KMS-11 (cell line): ENCODE measurements at regions not wholly inside any gene's neighbourhood (a gene's known extent, or its start where the extent isn't known, plus 50 kb on each side); places are given as distances from the start of the nearest gene placed in this dataset.

ENCODE experiments used
- H2AFZ ChIP-seq: fragments of 200-600 bp; sonication (generic); 2 replicates; pipeline ENCODE4 v1.6.1; 2016; ENCODE audit warnings: antibody characterized with exemption, mixed run types, low read depth
- H3K27ac ChIP-seq: fragments of 200-600 bp; sonication (generic); 2 replicates; pipeline ENCODE4 v1.6.1; 2016; ENCODE audit warnings: mild to moderate bottlenecking, mixed run types
- H3K27me3 ChIP-seq: fragments of 200-600 bp; sonication (generic); 2 replicates; pipeline ENCODE4 v1.6.1; 2017; ENCODE audit warnings: mild to moderate bottlenecking, low read depth, mixed run types, moderate library complexity; ENCODE audit not compliant: insufficient read depth
- H3K36me3 ChIP-seq: fragments of 200-600 bp; sonication (generic); 2 replicates; pipeline ENCODE4 v1.6.1; 2017; ENCODE audit warnings: mild to moderate bottlenecking, mixed run types; ENCODE audit not compliant: insufficient read depth
- H3K4me1 ChIP-seq: fragments of 200-600 bp; sonication (generic); 2 replicates; pipeline ENCODE4 v1.6.1; 2016; ENCODE audit warnings: mild to moderate bottlenecking, low read depth, mixed run types; ENCODE audit not compliant: poor library complexity, severe bottlenecking
- H3K4me2 ChIP-seq: fragments of 200-600 bp; sonication (generic); 2 replicates; pipeline ENCODE4 v1.7.0; 2016; ENCODE audit warnings: mild to moderate bottlenecking, mixed run types
- H3K4me3 ChIP-seq: fragments of 200-600 bp; sonication (generic); IDR thresholded peaks from 2 replicates; pipeline ENCODE4 v1.6.1; 2017; ENCODE audit warnings: low read depth, low read length, mixed read lengths; ENCODE audit not compliant: insufficient read depth
- H3K79me2 ChIP-seq: fragments of 200-600 bp; sonication (generic); 2 replicates; pipeline ENCODE4 v1.6.1; 2016; ENCODE audit warnings: low read depth, mixed run types; ENCODE audit not compliant: insufficient read depth
- H3K9ac ChIP-seq: fragments of 200-600 bp; sonication (generic); 2 replicates; pipeline ENCODE4 v1.6.1; 2016; ENCODE audit warnings: mild to moderate bottlenecking, mixed run types
- H4K20me1 ChIP-seq: fragments of 200-600 bp; sonication (generic); 2 replicates; pipeline ENCODE4 v1.6.1; 2016; ENCODE audit warnings: mild to moderate bottlenecking, mixed run types; ENCODE audit not compliant: insufficient read depth
- CTCF ChIP-seq: fragments of 200-600 bp; sonication (generic); conservative IDR thresholded peaks from 2 replicates; pipeline ENCODE4 v1.6.1; 2017; ENCODE audit warnings: low read depth, mild to moderate bottlenecking, antibody characterized with exemption, low read length, moderate library complexity, mixed read lengths

GRCh38 chr18:1648712-1649111 is 744.0 kb downstream of the ADCYAP1 start:
- no peak for TF ChIP-seq CTCF
- H2AFZ ChIP-seq, result no peak overlapping the region
- no peaks in the 10 kb centered on the region for H3K36me3 ChIP-seq
- H3K27me3 ChIP-seq, result no peaks in the 10 kb centered on the region
- no peak overlapping the region for H3K9ac ChIP-seq
- H3K4me1 ChIP-seq, result no peaks in the 10 kb centered on the region
- H3K79me2 ChIP-seq, result no peaks in the 10 kb centered on the region
- H3K4me3 ChIP-seq, result no peak overlapping the region
- H3K27ac ChIP-seq, result no peak overlapping the region
- H4K20me1 ChIP-seq, result no peaks in the 10 kb centered on the region
- no peak overlapping the region for H3K4me2 ChIP-seq

- H3K9ac ChIP-seq, result no peak overlapping the region
- no peak overlapping the region for H3K4me3 ChIP-seq
- no peaks in the 10 kb centered on the region for H4K20me1 ChIP-seq
- H3K4me1 ChIP-seq, result no peaks in the 10 kb centered on the region
- no peaks in the 10 kb centered on the region for H3K27me3 ChIP-seq
- TF ChIP-seq CTCF, result no peak
- H3K4me2 ChIP-seq, result no peak overlapping the region
- H3K36me3 ChIP-seq, result no peaks in the 10 kb centered on the region
- H3K79me2 ChIP-seq, result no peaks in the 10 kb centered on the region
- no peak overlapping the region for H3K27ac ChIP-seq
- H2AFZ ChIP-seq, result no peak overlapping the region
Measured at GRCh38 chr18:1652018-1652417, 747.3 kb downstream of the ADCYAP1 start.

GRCh38 chr18:1653873-1654272 is 749.2 kb downstream of the ADCYAP1 start:
- Histone ChIP-seq H3K27me3 (no peaks in the 10 kb centered on the region), H3K36me3 (no peaks in the 10 kb centered on the region), H3K4me2 (no peak overlapping the region), H2AFZ (no peak overlapping the region), H3K79me2 (no peaks in the 10 kb centered on the region), H3K4me1 (no peaks in the 10 kb centered on the region), H3K9ac (no peak overlapping the region), H3K4me3 (no peak overlapping the region), H4K20me1 (no peaks in the 10 kb centered on the region), H3K27ac (no peak overlapping the region)
- no peak for TF ChIP-seq CTCF

GRCh38 chr18:1657876-1658275 is 753.2 kb downstream of the ADCYAP1 start:
- Histone ChIP-seq H3K4me2 (no peak overlapping the region), H3K36me3 (no peaks in the 10 kb centered on the region), H3K27me3 (no peaks in the 10 kb centered on the region), H3K4me3 (no peak overlapping the region), H3K9ac (no peak overlapping the region), H3K79me2 (no peaks in the 10 kb centered on the region), H2AFZ (no peak overlapping the region), H3K4me1 (no peaks in the 10 kb centered on the region), H4K20me1 (no peaks in the 10 kb centered on the region), H3K27ac (no peak overlapping the region)
- no peak for TF ChIP-seq CTCF
